Stimulated activated CD4-positive, alpha-beta T cell treated with anti-CD3 and anti-CD28 coated beads, TNF-alpha, amount 100 ng/mL, for 1 hour (primary cell): ENCODE measurements at regions not wholly inside any gene's neighbourhood (a gene's known extent, or its start where the extent isn't known, plus 50 kb on each side); places are given as distances from the start of the nearest gene placed in this dataset.
A peak's percentile ranks its signal among the peaks of the same experiment; 100 is the strongest.

Experiments
- DNase-seq, 3 donors: peaks; one replicate each; pipeline ENCODE4 v3.0.0-alpha.2; 2020; ENCODE audit warnings: low read depth in 3 of 3, low spot score in 1 of 3

GRCh38 chr6:1545654-1546053, 64.1 kb upstream of the FOXC1 start:
- DNase-seq = no peak

- DNase-seq = no peak
Measured at GRCh38 chr6:1547785-1548184, 61.9 kb upstream of the FOXC1 start.

GRCh38 chr6:1551249-1551648, 58.5 kb upstream of the FOXC1 start:
- no peak for DNase-seq

GRCh38 chr6:1552296-1552761, 57.4 kb upstream of the FOXC1 start:
- DNase-seq = no peak

DNA sequence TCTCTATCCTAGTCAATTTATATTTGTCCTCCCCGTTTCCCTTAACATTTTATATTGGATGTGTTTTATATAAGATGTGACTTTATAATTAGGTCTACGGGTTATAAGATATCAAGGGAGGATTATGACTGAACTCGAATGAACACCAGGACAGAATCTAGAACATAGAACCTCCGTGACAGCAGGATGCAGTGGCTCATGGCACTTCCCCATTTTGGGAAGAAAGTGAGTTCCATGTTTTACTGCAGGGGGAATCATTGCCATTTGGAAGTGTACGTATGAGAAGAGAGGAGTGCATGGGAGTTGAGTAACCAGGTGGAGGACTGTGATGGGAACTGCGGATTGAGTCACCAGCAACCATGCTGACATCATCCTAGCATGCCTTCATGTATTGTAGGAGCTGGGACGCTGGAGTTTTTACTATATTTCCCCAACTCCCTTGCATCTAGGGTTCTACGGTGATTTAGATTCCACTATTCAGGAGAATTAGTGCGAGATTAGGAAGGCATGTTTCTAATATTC, 56.1 kb upstream of the FOXC1 start:
- DNase-seq = no peak

DNA sequence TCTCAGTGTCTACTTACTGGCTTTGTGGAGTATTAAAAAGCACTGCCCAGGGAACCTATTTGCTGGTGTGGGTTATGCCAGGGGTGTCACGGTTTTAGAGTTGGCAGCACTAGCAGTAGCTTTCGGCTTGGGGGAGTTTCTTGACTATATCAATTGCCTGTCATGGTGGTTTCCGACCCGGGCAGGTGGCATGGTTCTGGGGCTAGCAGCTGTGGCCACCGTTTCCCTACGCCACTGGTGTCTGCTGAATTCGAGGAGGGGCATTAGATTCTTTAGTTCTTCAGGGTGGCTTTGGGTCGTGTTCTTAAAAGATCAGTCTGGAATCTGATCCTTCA, 55.6 kb upstream of the FOXC1 start:
- DNase-seq = no peak

GRCh38 chr6:1554476-1555310, 55.0 kb upstream of the FOXC1 start:
- peak in 2 of 3 donors; percentile 25 to 72 for DNase-seq

DNA sequence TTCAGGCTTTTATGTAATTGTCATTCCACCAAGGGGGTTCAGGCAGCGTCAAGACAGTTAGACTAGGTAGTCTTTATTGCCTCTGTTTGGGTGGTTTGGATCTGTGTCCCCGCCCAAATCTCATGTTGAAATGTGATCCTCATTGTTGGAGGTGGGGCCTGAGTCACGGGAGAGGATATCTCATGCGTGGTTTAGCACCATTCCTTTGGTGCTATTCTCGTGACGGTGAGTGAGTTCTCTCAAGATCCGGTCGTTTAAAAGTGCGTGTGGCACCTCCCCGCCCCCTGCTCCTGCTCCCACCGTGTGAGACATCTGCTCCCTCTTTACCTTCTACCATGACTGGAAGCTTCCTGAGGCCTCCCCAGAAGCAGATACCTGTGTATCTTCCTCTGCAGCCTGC, 51.3 kb upstream of the FOXC1 start:
- no peak for DNase-seq
